ENCODE measurements at regions not wholly inside any gene's neighbourhood (a gene's known extent, or its start where the extent isn't known, plus 50 kb on each side); places are given as distances from the start of the nearest gene placed in this dataset.

DNA sequence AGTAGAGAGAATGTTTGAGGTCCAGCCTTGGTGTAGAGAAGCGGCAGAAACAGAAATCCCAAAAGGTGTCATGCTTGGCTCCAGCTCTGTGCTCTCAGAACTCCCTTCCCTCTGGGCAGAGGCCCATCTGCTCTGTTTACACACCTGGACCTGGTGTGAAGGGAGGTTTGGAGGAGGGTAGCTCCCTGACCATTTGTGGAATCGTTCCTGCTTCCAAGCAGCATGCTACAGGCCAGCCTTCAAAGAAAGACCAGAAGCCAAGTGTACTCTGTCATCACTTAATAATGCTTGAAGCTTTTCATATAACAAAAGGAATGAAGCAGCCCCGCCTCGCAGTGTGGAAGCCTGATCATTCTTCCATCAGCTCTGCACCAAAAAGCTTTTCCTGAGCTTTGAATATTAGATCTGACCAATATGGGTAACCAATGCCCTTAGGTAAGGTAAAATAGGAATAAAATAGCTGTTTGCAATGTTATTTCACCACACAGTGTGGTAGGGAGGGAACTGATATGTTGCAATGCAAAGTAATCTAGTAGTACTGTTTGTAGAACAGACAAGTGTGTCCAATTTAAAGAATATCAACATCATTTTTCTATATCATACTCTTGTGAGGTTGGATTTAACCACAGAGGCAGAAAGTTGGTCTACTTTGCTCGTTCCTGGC is 63.3 kb downstream of the ZIC5 start:
- no peak overlapping the region for H3K27ac ChIP-seq
- H3K36me3 ChIP-seq, result no peaks in the 10 kb centered on the region
- no peaks in the 10 kb centered on the region for H3K9me3 ChIP-seq
- no peak overlapping the region for H3K4me3 ChIP-seq (ENCODE audit: low read depth in 1 of 2, low read length in 1 of 2)
- TF ChIP-seq, protein P1, sequence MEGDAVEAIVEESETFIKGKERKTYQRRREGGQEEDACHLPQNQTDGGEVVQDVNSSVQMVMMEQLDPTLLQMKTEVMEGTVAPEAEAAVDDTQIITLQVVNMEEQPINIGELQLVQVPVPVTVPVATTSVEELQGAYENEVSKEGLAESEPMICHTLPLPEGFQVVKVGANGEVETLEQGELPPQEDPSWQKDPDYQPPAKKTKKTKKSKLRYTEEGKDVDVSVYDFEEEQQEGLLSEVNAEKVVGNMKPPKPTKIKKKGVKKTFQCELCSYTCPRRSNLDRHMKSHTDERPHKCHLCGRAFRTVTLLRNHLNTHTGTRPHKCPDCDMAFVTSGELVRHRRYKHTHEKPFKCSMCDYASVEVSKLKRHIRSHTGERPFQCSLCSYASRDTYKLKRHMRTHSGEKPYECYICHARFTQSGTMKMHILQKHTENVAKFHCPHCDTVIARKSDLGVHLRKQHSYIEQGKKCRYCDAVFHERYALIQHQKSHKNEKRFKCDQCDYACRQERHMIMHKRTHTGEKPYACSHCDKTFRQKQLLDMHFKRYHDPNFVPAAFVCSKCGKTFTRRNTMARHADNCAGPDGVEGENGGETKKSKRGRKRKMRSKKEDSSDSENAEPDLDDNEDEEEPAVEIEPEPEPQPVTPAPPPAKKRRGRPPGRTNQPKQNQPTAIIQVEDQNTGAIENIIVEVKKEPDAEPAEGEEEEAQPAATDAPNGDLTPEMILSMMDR (IDR thresholded peaks at IDR 0.05), result no peak
- H3K4me1 ChIP-seq (ENCODE audit: control insufficient read depth in 1 of 2, insufficient read depth in 1 of 2, low read depth in 1 of 2, low read length in 1 of 2), result peaks cover 7 to 9% of the 10 kb centered on the region in 2 experiments
- peaks cover 95% of the 10 kb centered on the region for H3K27me3 ChIP-seq

DNA sequence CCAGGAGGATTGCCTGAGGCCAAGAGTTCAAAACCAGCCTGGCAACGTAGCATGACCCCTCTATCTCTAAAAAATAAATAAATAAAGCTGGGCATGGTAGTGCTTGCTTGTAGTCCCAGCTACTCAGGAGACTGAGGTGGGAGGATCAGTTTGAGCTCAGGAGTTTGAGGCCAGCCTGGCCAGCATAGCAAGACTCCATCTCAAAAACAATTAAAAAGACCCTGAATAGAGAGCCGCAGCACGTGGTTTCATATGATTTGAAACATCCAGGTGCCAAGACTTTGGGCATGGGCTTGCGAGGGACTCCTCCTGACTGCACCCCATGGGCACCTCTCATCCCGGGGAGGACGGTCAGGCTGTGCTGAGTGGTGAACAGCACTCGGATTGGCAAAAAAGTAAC is 63.9 kb downstream of the ZIC5 start:
- Histone ChIP-seq H3K27me3 (peaks cover 94% of the 10 kb centered on the region), H3K36me3 (no peaks in the 10 kb centered on the region), H3K9me3 (no peaks in the 10 kb centered on the region), H3K4me1 (ENCODE audit: control insufficient read depth in 1 of 2, insufficient read depth in 1 of 2, low read depth in 1 of 2, low read length in 1 of 2) (peaks cover 7 to 9% of the 10 kb centered on the region in 2 experiments), H3K27ac (no peak overlapping the region), H3K4me3 (ENCODE audit: low read depth in 1 of 2, low read length in 1 of 2) (no peak overlapping the region)
- TF ChIP-seq, protein P1 (IDR thresholded peaks at IDR 0.05), result no peak

DNA sequence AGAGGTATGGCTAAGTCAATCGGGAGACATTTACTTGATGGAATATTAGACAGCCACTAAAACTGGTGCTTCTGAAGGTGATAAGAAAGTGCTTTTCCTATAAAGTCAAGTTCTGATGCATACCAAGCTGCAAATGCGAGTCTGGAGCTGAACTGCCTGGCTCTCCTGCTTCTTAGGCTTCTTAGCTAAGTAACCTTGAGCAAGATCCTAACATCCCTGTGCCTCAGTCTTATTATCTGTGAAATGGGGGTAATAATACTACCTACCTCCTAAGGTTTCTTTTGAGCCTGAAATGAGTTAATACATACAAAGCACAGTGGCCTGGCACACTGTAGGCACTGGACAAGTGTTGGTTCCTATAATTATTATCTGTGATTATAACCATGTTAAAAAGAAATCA is 64.5 kb downstream of the ZIC5 start:
- TF ChIP-seq, protein P1 (IDR thresholded peaks at IDR 0.05), result no peak
- no peak overlapping the region for H3K4me3 ChIP-seq (ENCODE audit: low read depth in 1 of 2, low read length in 1 of 2)
- H3K4me1 ChIP-seq (ENCODE audit: control insufficient read depth in 1 of 2, insufficient read depth in 1 of 2, low read depth in 1 of 2, low read length in 1 of 2), result peaks cover 7 to 9% of the 10 kb centered on the region in 2 experiments
- H3K27me3 ChIP-seq, result peaks cover 94% of the 10 kb centered on the region
- no peak overlapping the region for H3K27ac ChIP-seq
- no peaks in the 10 kb centered on the region for H3K36me3 ChIP-seq
- no peaks in the 10 kb centered on the region for H3K9me3 ChIP-seq

DNA sequence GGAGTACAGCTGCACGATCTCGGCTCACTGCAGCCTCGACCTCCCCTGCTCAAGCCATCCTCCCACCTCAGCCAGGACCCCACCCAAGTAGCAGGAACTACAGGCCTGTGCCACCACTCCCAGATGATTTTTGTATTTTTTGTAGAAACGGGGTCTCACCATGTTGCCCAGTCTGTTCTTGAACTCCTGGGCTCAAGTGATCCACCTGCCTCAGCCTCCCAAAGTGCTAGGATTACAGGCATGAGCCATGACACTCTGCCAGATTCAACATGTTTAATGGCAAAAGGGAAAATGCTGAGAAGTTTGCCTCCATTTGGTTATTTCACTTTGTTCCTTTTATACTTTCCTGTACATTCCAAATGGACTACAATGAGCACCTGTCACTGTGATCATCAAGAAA is 65.8 kb downstream of the ZIC5 start:
- Histone ChIP-seq H3K27me3 (peaks cover 93% of the 10 kb centered on the region), H3K36me3 (no peaks in the 10 kb centered on the region), H3K4me1 (ENCODE audit: control insufficient read depth in 1 of 2, insufficient read depth in 1 of 2, low read depth in 1 of 2, low read length in 1 of 2) (peaks cover 7 to 9% of the 10 kb centered on the region in 2 experiments), H3K4me3 (ENCODE audit: low read depth in 1 of 2, low read length in 1 of 2) (no peak overlapping the region), H3K27ac (no peak overlapping the region), H3K9me3 (no peaks in the 10 kb centered on the region)
- TF ChIP-seq, protein P1 (IDR thresholded peaks at IDR 0.05), result no peak

DNA sequence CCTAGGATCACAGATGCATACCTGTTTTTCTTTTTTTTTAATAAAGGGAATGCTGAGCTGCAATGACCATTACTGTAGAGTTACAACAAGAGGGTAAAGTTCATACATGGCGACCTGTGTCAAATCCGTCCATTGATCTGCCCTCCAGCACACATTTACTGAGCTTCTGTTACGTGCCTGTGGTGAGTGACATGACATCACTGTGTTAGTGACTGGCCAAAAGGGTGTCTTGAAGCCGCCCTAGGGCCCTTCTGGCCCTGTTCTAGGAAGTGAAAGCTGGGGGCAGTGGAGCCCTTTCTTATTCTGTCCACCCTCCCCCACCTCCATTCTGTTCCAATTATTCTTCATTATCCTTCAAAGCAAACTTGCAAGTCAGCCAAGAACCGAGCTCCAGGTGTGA is 66.3 kb downstream of the ZIC5 start:
- TF ChIP-seq, protein P1 (IDR thresholded peaks at IDR 0.05), result no peak

More for the DNA sequence above, 66.3 kb downstream of the ZIC5 start:
- no peak overlapping the region for H3K4me3 ChIP-seq (ENCODE audit: low read depth in 1 of 2, low read length in 1 of 2)
- peaks cover 7 to 9% of the 10 kb centered on the region in 2 experiments for H3K4me1 ChIP-seq (ENCODE audit: control insufficient read depth in 1 of 2, insufficient read depth in 1 of 2, low read depth in 1 of 2, low read length in 1 of 2)
- H3K27me3 ChIP-seq, result peaks cover 92% of the 10 kb centered on the region
- no peaks in the 10 kb centered on the region for H3K9me3 ChIP-seq
- H3K27ac ChIP-seq, result no peak overlapping the region
- H3K36me3 ChIP-seq, result no peaks in the 10 kb centered on the region

Data from neutrophil (primary cell).